ENCODE measurements at regions not wholly inside any gene's neighbourhood (a gene's known extent, or its start where the extent isn't known, plus 50 kb on each side); places are given as distances from the start of the nearest gene placed in this dataset.

GRCh38 chr11:82267186-82267585, 466.5 kb downstream of the FAM181B start:
- no peak overlapping the region for H2BK5ac ChIP-seq (ENCODE audit: low read depth, low read length)
- H2AK5ac ChIP-seq (ENCODE audit: low read depth, low read length) = no peak overlapping the region
- no peaks in the 10 kb centered on the region for H4K20me1 ChIP-seq (replicated peaks in 1 of 2; ENCODE audit: control insufficient read depth in 1 of 2, insufficient read depth in 2 of 2, low read length in 2 of 2)

More at GRCh38 chr11:82267186-82267585, 466.5 kb downstream of the FAM181B start:
- no peak overlapping the region for H3K14ac ChIP-seq (ENCODE audit: insufficient read length)
- no peak for DNase-seq (ENCODE audit: low read depth in 1 of 2, low spot score in 2 of 2)
- no peak overlapping the region for H4K8ac ChIP-seq (ENCODE audit: extremely low read depth, insufficient read depth, low read length)
- H2BK12ac ChIP-seq (ENCODE audit: low read depth, low read length) = no peak overlapping the region
- H2BK20ac ChIP-seq (ENCODE audit: low read length) = no peak overlapping the region
- H3K27ac ChIP-seq (ENCODE audit: low read depth, low read length) = no peak overlapping the region
- H3K4me1 ChIP-seq (replicated peaks in 1 of 4; ENCODE audit: control insufficient read depth in 3 of 4, insufficient read depth in 4 of 4, low read length in 3 of 4) = peaks cover 0 to 5% (median 2%) of the 10 kb centered on the region in 4 experiments; a peak in 3 of 7 replicates
- no peak overlapping the region for H2BK120ac ChIP-seq (replicated peaks; ENCODE audit: low read depth, low read length)
- no peak overlapping the region for H2BK15ac ChIP-seq (ENCODE audit: low read length)
- H3K23ac ChIP-seq (ENCODE audit: insufficient read length) = no peak overlapping the region
- no peaks in the 10 kb centered on the region for H3K9me3 ChIP-seq (ENCODE audit: insufficient read depth in 2 of 2, low read depth in 1 of 2, low read length in 1 of 2)
- H3K56ac ChIP-seq (replicated peaks; ENCODE audit: insufficient read length, low read depth, low read length) = no peak overlapping the region
- no peak overlapping the region for H3K4ac ChIP-seq (replicated peaks; ENCODE audit: insufficient read length, low read depth, low read length)
- no peak for FAIRE-seq
- H3K27me3 ChIP-seq (replicated peaks in 1 of 4; ENCODE audit: control insufficient read depth in 3 of 4, extremely low read depth in 1 of 4, insufficient read depth in 3 of 4, low read length in 3 of 4) = no peaks in the 10 kb centered on the region
- no peak overlapping the region for H4K5ac ChIP-seq (ENCODE audit: insufficient read length, low read depth, low read length)
- ChIA-PET POLR2A (ENCODE audit: partially characterized antibody) (no interaction called here), CTCF (ENCODE audit: partially characterized antibody) (no interaction called here)
- TF ChIP-seq TAF7 (optimal IDR thresholded peaks at IDR 0.05; ENCODE audit: borderline replicate concordance, low read depth, low read length) = no peak
- TF ChIP-seq RBBP5 (IDR thresholded peaks at IDR 0.05; ENCODE audit: borderline replicate concordance, low read depth, low read length) = no peak
- TF ChIP-seq CTCF (IDR thresholded peaks at IDR 0.05; ENCODE audit: control extremely low read depth in 1 of 3, insufficient read depth in 1 of 3, low read depth in 1 of 3, low read length in 3 of 3) = no peak
- WGBS, 2 experiments (ENCODE audit: extremely low coverage in 1 of 2, insufficient coverage in 1 of 2, insufficient read length in 1 of 2, insufficient replicate concordance in 2 of 2, low coverage in 1 of 2, low lambda C conversion rate in 2 of 2, missing lambda C conversion rate in 1 of 2) = 94% methylated on average over 3 of the region's 3 CpGs; no CpG with 5 or more reads in 1 of the 2 experiments
- no peak overlapping the region for H3K18ac ChIP-seq (ENCODE audit: extremely low read depth, low read length)
- H3K79me1 ChIP-seq (ENCODE audit: low read depth, low read length) = no peaks in the 10 kb centered on the region
- H4K91ac ChIP-seq (replicated peaks; ENCODE audit: insufficient read length, low read length) = no peak overlapping the region
- H3K36me3 ChIP-seq (ENCODE audit: control insufficient read depth in 2 of 4, insufficient read depth in 4 of 4, low read length in 3 of 4) = no peaks in the 10 kb centered on the region
- H3K4me2 ChIP-seq (ENCODE audit: insufficient read depth in 1 of 2, low read depth in 2 of 2, low read length in 2 of 2) = no peak overlapping the region
- no peak overlapping the region for H3K9ac ChIP-seq (replicated peaks in 1 of 4; ENCODE audit: extremely low read depth in 1 of 4, low read depth in 3 of 4, low read length in 3 of 4)
- no peak overlapping the region for H3K4me3 ChIP-seq (ENCODE audit: extremely low read depth in 1 of 4, insufficient read depth in 2 of 4, low read depth in 3 of 4, low read length in 4 of 4)
- no peaks in the 10 kb centered on the region for H3K79me2 ChIP-seq (ENCODE audit: control insufficient read depth in 1 of 2, insufficient read depth in 2 of 2, low read length in 2 of 2)
- no peaks in the 10 kb centered on the region for H3K23me2 ChIP-seq (ENCODE audit: low read depth, low read length)
- H2AFZ ChIP-seq (ENCODE audit: low read length) = no peak overlapping the region

Data from H1 (cell line).